ENCODE measurements at regions not wholly inside any gene's neighbourhood (a gene's known extent, or its start where the extent isn't known, plus 50 kb on each side); places are given as distances from the start of the nearest gene placed in this dataset.
"Not testable (repeated sequence)": the region's sequence is repeated elsewhere in the genome, so short reads cannot be mapped to it uniquely, and the experiment has no call there.

DNA sequence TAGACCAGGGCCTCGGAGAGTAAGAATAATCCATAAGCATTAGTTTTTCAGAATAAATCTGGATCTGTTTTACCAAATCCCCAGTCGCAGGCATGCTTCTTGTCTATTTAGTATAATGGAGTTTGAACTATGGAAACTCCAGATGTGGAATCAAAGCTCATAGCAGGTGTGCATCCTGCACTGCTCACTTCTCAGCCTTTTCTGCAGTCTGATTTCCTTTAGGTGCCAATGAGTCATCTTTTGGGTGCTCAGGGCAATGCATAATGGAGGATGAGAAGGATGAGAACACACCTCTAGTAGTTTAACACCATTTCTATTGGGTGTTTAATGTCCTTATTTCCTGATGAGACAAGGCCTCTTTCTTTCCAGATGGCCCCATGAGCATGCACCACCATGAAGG is 961.2 kb downstream of the TMEM121 start:
- DNase-seq, result no peak

DNA sequence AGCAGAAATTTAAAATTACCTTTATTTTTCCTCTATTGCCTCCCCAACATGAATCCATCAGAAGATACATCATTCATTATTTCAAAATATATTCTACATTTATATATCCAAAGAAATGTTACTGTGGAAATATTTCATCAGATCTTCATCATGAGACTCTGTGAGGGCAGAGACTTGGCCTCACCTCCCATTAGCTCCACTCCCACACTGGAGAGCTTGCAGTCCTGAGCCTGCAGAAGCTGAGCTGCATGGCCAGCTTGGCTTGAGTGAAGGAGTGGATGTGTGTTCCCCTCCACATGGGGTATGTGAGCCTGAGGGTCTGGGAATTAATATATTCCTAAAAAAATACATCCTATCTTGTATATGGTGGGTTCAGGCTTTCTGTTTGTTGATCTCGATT is 961.9 kb downstream of the TMEM121 start:
- no peak for DNase-seq

DNA sequence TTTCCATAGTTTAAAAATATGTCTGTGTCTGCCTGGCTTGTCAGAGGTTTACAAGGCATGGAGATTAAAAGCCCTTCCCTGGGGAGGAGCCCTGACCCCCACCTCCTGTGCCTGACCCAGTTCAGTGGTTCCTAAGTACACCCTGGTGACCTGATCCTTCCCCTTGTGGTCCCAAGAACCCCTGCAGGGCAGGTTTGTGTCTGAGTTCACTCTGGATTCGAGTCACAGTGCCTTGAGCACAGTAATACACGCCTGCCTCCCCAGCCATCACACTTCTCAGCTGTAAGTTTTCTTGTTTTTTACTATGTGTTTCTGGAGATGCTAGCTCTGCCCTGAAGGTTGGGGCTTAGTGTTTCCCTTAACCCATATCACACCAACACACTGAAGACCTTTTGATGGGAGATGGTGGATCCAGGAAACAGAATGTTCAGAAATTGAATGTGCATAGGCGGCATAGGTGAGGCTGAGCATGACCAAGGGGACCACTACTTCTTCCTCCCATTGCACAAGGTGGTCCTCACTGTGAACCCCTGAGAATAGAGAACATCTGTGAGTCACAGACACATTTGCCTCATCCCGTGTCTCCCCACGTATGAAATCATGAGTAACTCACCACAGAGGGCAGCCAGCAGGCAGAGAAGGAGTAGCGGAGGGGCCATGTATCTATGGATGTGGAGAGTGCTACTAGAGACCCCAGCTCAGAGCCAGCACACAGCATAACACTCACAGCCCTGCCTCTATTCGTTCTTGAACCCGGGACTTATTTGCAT is 962.9 kb downstream of the TMEM121 start:
- no peak for DNase-seq

DNA sequence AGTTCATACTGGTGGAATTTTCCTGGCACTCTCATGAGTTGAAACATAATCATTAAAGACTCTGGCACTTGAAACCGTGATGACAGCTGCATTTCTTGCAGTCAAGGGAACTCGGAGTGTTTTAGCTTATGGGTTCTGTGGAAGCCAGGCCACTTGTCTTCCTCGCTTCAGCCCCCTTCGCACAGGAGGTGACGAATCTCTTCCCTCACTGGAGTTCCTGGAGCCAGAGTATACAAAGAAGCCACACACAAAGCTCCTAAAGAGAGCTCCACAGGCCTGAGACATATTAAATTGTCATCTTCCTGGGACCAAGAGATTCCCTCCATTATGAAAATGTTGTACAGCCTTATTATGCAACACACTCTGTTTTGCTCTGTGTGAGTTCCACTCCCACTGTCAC is 964.1 kb downstream of the TMEM121 start:
- no peak for DNase-seq

- no peak for DNase-seq
Observed at GRCh38 chr14:106491851-106492250, 965.5 kb downstream of the TMEM121 start.

GRCh38 chr14:106493962-106494823 is 967.8 kb downstream of the TMEM121 start:
- no peak for DNase-seq

- no peak for DNase-seq
Observed at GRCh38 chr14:106500571-106500970, 974.2 kb downstream of the TMEM121 start.

GRCh38 chr14:106501898-106502297 is 975.5 kb downstream of the TMEM121 start:
- no peak for DNase-seq

DNA sequence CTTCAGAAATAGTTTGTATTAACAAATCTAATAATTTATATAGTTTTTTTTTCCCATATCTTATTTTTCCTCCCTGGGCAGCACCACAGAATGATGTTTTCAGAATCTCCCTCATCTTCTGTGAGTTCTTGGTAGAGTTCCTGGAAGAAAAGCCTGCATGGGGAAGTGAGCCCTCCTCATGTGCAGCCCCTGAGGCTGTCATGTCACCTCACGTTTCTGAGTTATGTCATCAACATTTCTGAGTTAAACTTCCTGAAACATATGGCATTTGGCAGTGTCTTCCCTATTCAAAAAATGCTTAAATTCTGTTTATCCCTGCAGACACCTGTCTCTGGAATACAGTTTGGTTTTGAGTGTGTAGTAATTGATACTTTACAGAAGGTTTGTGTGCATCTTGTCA is 979.0 kb downstream of the TMEM121 start:
- no peak for DNase-seq

DNA sequence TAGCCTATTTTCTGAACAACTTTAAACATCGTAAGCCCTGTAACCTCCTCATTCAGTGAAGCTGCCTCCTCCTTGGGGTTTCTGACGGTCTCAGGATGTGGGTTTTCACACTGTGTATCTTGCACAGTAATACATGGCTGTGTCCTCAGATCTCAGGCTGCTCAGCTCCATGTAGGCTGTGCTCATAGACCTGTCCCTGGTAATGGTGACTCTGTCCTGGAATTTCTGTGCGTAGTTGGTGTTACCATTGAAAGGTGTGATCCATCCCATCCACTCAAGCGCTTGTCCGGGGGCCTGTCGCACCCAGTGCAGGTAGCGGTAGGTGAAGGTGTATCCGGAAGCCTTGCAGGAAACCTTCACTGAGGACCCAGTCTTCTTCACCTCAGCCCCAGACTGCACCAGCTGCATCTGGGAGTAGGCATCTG is 980.5 kb downstream of the TMEM121 start:
- no peak for DNase-seq

DNA sequence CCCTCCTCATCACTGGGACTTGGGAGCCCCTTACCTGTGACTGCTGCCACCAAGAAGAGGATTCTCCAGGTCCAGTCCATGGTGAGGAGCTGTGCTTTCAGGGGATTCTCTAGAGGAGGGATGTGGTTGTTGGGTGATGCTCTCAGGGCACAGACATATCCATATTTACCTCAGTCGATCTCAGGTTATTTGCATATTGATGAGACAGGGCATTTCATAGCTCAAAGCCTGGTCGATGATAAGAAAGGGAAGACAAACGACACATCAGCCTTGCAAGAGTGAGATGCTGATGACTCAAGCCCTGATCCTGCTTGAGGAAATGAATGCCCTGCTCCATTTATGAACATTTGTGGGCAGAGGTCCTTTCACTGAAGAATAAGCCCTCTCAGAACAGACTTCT is 981.0 kb downstream of the TMEM121 start:
- no peak for DNase-seq

GRCh38 chr14:106508216-106508615 is 981.8 kb downstream of the TMEM121 start:
- no peak for DNase-seq

GRCh38 chr14:106509176-106509575 is 982.8 kb downstream of the TMEM121 start:
- no peak for DNase-seq

- no peak for DNase-seq
Observed at GRCh38 chr14:106509807-106510206, 983.4 kb downstream of the TMEM121 start.

DNA sequence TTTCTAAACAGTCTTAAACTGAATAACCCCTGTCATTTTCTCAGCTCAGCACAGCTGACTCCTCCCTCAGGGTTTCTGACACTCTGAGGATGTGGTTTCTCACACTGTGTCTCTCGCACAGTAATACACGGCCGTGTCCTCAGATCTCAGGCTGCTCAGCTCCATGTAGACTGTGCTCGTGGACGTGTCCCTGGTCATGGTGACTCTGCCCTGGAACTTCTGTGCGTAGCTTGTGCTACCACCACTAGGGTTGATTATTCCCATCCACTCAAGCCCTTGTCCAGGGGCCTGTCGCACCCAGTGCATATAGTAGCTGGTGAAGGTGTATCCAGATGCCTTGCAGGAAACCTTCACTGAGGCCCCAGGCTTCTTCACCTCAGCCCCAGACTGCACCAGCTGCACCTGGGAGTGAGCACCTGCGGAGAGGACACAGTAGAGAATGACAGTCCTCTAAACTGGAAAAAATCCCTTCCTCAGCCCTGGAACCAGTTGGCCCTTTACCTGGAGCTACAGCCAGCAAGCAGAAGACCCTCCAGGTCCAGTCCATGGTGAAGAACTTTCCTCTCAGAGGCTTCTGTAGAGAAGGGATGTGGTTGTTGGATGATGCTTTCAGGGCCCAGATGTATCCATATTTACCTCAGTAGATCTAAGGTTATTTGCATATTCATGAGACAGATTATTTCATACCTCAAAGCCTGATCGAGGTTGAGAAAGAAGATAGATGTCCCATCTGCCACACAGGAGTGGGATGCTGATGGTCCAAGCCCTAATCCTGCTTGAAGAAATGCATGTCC is 984.8 kb downstream of the TMEM121 start:
- no peak for DNase-seq

DNA sequence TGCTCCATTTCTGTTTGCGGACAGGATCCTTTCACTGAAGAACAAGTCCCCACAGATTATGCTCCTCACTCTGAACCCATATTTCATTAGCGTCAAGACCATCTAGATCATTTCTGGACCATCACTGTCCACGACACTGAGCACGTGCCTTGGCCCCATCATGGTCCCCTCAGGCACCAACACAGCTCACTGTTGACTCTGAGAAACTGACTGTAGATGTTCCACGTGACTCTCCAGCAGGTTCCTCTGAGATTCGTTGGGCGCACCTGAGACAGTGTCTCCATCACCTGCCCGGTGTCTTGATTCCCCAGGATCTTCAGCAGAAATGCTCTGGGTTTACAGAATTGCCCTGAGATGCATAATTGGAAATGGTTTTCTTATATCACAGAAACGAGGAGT is 985.4 kb downstream of the TMEM121 start:
- DNase-seq, result no peak

DNA sequence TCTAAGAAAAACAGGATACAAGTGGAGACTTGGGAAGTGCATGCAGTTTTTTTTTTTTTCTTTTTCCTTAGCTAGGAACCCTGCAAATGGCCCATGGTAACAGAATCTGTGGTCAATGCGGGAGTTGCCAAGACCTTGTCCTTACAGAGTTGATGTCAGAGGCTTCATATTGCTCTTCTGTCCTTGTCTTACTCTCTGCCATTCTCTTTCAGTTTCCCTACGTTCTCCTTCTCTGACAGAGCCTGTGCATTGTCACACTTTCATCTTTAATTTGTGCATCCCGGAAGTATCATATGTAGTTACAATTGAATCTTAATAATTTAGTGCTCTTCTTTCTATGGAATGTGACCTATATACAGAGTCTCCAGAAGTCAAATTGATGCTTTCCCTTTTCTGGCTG is 986.9 kb downstream of the TMEM121 start:
- DNase-seq, result no peak

DNA sequence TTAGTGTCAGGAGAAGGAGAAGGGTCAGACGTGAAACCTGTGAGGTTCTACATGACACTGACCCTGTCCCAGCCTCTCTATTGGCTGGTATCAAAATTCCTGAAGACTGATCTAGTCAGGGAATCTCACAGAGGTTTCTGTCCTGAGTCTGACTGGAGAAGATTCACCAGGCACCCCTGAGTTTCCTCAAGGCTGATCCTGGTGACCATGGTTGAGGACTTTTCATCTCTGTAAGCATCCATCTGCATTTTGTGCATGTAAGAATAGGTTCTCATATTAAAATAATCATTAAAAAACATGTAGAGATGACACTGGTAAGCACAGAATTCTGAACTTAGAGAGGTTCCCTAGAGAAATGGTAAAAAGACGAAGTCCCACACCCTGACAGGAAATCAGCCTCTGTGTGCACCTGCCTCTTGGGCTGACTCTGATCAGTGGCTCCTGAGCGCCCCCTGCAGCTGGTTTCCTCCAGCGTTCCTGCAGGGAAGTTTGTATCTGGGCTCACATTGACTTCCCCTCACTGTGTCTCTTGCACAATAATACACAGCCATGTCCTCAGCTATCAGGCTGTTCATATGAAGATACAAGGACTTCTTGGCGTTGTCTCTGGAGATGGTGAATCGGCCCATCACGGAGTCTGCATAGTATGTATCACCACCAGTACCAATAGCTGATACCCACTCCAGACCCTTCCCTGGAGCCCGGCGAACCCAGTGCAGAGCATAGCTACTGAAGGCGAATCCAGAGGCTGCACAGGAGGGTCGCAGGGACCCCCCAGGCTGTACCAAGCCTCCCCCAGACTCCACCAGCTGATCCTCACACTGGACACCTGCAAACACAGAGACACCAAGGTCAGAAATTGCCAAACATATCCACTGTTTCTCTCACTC is 991.9 kb downstream of the TMEM121 start:
- DNase-seq, result no peak

- not testable (repeated sequence) for DNase-seq
Observed at GRCh38 chr14:106522118-106522517, 995.7 kb downstream of the TMEM121 start.

DNA sequence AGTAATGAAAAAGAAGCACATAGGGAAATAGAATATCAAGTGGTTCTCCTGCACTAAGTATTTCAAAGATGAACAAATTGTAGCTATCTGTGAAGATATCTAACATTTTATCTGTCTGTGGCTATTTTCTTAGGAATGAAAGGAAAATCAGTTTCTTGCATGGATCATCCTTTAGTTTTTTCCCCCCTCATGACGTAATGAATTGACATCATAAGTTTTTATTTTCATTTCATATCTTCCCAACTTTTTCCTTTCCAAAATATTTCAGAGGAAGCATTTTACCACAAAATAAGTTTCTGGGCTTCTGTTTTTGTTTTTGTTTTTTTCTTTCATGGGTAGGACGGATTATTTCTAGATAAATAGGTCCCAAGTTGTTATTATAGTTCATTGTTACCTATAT is 996.6 kb downstream of the TMEM121 start:
- DNase-seq, result no peak

- DNase-seq, result no peak
Observed at GRCh38 chr14:106528717-106529116, 1002.3 kb downstream of the TMEM121 start.

- DNase-seq, result no peak
Observed at GRCh38 chr14:106530031-106530422, 1003.6 kb downstream of the TMEM121 start.

Data from GOT3 (cell line).